ENCODE measurements at regions not wholly inside any gene's neighbourhood (a gene's known extent, or its start where the extent isn't known, plus 50 kb on each side); places are given as distances from the start of the nearest gene placed in this dataset.

DNA sequence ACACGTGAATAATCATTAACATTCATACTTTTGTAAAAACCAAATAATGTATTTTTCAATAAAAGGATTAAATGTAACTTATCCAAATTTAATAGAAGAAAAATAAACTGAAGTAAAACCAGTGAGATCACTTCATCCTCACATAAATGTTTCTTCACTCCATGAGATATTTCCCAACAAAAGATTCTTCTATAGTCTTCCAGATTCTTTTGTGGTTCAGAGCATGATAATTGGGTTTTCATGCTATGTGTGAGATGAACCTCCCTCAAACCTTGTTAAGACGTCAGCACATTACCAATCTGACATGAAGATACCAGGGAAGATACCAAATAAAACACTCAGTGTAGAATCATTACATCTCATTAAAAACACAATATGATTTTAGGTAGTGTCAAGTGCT, 62.9 kb upstream of the OXGR1 start:
- TF ChIP-seq CTCF (IDR thresholded peaks at IDR 0.05; ENCODE audit: low read length) (no peak), EZH2phosphoT487 (IDR thresholded peaks at IDR 0.05; ENCODE audit: low read length) (no peak), EZH2 (optimal IDR thresholded peaks at IDR 0.05; ENCODE audit: low read depth, low read length) (no peak)

Measured in MM.1S (cell line).